OCI-M1 (cell line): ENCODE measurements at regions not wholly inside any gene's neighbourhood (a gene's known extent, or its start where the extent isn't known, plus 50 kb on each side); places are given as distances from the start of the nearest gene placed in this dataset.
"Not testable (repeated sequence)": the region's sequence is repeated elsewhere in the genome, so short reads cannot be mapped to it uniquely, and the experiment has no call there.

Experiments used
- DNase-seq: peaks from one replicate; lab custom pipeline; 2025; lab: John Stamatoyannopoulos, UW

DNA sequence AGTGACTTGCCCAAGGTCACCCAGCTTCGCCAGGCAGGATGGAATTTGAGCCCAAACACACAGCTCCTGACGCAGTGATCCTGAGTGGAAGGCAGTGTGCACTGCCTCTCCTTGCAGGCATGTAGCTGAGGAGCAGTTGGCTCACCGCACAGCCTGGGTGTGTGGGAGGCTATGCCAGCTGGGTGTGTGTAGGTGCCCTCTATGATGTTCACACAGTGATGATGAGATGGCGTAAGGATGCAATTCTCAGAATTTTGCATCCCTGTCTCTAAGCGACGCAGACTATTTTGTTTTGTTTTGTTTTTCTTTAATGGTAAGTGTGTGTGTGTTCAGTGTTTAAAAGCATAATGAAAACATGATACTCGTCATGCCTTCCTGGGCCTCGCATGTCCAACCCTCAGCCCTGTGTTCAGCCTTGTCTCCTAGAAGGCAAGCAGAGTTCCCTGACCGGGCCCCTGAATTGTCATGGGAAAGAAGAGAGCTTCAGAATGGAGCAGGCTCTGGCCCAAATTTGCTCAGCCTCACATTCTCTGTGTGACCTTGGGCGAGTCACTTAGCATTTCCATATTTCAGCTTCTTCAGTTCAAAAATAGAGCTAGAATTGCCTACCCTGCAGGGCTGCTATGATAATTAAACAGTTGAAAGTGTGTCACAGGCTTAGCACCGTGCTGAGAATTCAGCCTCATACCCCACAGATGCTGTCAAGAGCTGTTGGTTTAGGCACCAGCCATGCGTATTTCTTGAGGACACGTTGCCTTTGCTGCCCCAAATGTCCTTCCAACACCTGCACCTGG, 603.6 kb upstream of the RAB6C start:
- DNase-seq, result no peak

GRCh38 chr2:129376426-129377077, 602.9 kb upstream of the RAB6C start:
- DNase-seq, result no peak

- no peak for DNase-seq
Measured at GRCh38 chr2:129377078-129377469, 602.4 kb upstream of the RAB6C start.

- DNase-seq, result no peak
Measured at GRCh38 chr2:129378186-129378585, 601.3 kb upstream of the RAB6C start.

DNA sequence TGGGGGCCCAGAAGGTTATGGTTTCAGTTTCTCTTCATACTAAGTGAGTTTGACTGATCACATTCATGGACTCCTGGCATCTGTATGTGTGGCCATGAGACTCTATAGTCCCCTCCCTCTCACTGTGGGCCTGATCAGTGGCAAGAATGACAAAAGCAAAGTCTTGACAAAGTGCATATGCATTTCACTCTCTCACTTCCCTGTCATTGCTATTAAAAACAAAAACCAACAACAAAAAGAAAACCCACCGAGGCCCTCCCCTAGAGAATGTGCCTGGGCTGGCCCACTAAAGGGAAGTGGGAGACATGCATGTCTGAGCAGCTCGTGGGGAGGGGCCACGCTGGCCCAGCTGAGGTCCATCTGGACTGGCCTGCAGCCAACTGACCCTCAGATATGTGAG, 600.1 kb upstream of the RAB6C start:
- no peak for DNase-seq

DNA sequence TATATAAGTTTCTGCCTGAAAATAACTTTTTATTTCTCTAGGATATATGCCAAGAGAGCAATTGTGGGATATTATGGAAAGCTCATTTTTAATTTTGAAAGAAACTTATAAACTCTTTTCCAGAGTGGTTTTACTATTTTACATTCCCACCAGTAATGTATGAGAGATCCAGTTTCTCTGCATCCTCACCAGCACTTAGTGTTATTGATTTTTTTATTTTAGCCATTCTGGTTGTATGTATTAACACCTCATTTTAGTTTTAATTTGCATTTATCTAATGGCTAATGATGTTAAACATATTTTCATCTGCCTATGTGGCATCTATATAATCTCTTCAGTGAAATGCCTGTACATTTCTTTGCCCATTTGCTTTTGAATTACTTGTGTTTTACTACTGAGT, 597.7 kb upstream of the RAB6C start:
- no peak for DNase-seq

DNA sequence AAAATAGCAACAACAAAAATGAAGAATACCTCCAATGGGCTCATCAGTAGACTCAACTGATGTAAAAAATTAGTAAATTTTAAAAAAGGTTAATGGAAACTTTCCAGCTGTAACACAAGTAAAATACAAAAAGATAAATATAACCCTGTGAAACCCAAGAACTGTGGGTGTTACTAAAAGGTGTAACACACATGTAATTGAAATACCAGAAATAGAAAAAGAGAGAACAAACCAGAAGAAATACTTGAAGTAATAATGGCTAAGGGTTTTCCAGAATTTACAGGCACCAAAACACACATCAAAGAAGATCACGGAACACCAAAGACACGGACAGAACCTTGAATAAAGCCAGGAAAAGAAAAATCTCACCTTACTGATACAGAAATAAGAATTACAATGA, 590.6 kb upstream of the RAB6C start:
- DNase-seq, result no peak

GRCh38 chr2:129393816-129394215, 585.6 kb upstream of the RAB6C start:
- DNase-seq, result no peak

- DNase-seq, result peak; percentile 21
Measured at GRCh38 chr2:129396980-129397599, 582.4 kb upstream of the RAB6C start.

DNA sequence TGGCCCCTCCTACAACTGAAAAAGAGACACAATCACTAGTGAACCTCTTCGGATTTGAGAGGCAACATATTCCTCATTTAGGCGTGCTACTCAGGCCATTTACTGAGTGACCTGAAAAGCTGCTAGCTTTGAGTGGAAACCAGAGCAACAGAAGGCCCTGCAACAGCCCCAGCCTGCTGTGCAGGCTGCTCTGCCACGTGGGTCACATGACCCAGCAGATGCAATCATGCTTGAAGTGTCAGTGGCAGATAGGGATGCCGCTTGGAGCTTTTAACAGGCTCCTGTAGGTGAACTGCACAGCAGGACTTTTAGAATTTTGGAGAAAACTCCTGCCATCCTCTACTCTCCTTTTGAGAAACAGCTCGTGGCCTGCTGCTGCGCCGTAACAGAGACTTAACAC, 578.6 kb upstream of the RAB6C start:
- no peak for DNase-seq

DNA sequence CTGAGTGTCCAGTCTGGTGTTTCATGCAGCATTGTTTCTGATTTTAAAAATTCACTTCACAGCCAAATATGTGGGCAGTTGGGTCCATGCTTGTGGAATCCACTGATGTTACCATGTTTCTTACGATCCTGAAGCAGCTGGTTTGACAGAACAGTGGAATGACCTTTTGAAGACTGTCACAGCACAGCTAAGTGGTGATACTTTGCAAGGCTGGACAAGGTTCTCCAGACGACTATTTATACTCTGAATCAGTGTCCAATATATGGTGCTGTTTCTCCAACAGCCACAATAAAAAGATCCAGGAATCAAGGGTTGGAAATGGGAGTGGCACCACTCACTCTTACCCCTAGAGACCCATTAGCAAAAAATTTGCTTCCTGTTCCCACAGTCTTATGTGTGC, 577.4 kb upstream of the RAB6C start:
- no peak for DNase-seq

DNA sequence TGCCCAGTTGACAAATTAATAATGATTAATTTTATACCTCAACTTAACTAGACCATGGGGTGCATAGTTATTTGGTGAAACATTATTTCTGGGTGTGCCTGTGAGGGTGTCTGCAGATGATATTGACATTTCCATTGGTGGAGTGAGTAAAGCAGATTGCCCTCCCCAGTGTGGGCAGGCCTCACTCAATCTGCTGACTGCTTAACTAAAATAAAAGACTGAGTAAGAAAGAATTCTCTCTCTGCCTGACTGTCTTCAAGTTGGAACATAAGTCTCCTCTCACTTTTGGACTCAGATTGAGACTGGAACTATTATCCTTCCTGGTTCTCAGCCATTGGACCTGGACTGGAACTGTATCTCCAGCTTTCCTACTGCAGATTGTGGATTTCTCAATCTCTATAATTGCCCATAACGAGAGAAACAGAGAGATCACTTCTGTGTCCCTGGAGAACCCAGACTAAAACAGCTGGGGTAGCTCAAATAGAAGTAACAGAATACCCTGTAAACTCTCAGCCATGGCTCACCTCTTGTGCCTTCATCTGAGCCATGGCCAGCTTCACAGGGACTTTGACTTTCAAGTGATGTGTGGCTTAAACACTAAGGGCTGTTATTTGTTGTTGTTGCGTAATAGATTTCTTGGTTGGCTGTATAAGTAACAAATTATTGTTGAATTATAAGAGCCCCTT, 575.3 kb upstream of the RAB6C start:
- DNase-seq, result no peak

GRCh38 chr2:129408570-129408969, 570.9 kb upstream of the RAB6C start:
- no peak for DNase-seq

DNA sequence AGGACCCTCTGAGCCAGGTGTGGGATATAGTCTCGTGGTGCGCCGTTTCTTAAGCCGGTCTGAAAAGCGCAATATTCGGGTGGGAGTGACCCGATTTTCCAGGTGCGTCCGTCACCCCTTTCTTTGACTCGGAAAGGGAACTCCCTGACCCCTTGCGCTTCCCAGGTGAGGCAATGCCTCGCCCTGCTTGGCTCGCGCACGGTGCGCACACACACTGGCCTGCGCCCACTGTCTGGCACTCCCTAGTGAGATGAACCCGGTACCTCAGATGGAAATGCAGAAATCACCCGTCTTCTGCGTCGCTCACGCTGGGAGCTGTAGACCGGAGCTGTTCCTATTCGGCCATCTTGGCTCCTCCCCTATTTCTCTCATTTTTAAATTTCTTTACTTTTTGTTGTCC, 562.4 kb upstream of the RAB6C start:
- DNase-seq, result not testable (repeated sequence)

- DNase-seq, result no peak
Measured at GRCh38 chr2:129422028-129422427, 557.4 kb upstream of the RAB6C start.

- DNase-seq, result no peak
Measured at GRCh38 chr2:129428086-129428660, 551.3 kb upstream of the RAB6C start.

DNA sequence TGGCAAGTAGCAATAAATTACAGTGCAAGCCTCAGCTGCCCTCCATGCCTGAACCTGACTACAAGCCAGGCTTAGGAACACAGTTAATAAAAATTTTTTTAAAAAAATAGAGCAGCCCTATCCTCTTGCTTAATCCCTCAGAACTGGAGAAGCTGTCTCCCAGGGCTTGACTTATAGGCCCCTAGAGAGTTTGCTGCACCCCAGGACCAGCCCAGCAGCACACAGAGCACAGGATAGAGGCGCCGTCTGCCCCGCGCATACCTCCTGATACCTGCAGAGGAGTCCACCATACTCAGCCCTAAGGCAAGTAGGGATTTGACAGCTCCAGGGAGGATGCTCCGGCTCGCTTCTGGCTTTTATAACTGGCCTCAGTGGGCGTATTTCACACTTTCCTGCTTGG, 548.6 kb upstream of the RAB6C start:
- DNase-seq, result no peak

GRCh38 chr2:129431881-129432280, 547.6 kb upstream of the RAB6C start:
- DNase-seq, result no peak

DNA sequence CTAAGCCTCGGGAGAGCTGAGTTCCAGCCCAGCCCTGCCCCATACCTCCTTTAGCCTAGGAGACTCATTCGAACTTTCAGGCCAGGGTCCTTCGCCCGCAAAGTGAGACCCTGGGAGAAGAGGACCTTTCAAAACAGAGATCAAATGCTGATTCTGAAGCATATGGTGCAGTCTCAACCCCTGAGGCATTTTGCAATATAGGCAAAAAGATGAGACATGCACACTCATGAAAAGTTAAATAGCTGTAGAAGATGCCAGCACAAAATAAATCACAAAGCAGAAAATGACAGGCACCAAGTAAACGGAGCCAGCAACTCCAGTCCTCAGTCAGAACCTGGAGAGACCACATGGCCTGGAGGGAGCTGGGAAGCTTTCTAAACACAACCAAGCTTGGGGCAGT, 542.7 kb upstream of the RAB6C start:
- no peak for DNase-seq

GRCh38 chr2:129437725-129438124, 541.7 kb upstream of the RAB6C start:
- DNase-seq, result no peak

DNA sequence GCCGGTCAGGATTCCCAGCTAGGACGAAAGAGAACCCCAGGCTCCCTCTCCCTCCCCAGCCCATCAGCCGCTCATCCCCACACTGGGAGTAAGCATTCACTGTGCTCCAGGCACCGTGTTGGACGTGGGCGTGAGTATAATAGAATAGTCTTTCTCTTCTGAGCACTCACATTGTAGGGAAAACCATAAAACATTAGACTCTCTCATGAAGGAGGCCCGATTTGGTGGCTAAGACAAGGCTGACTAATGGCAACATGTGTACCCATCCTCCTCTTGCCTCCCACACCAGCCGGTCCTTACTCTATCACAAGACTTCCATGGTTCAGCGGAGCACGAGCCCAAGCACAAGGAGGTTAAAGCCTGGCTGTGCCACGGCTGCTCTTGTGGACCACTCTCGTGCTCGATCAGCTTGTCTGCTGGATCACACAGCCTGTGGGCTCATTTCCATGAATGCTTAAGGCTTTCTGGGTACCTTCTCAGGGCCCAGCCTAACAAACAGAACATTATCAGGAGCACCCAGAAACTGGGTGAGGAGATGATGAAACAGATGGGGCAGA, 540.9 kb upstream of the RAB6C start:
- DNase-seq, result no peak
